NCI-H2081 (cell line): ENCODE measurements at regions not wholly inside any gene's neighbourhood (a gene's known extent, or its start where the extent isn't known, plus 50 kb on each side); places are given as distances from the start of the nearest gene placed in this dataset.
"Not testable (repeated sequence)": the region's sequence is repeated elsewhere in the genome, so short reads cannot be mapped to it uniquely, and the experiment has no call there.

Source experiments
- DNase-seq, 2 experiments: peaks; one replicate each; lab custom pipeline; 2025; lab: John Stamatoyannopoulos, UW

GRCh38 chr6:6867404-6867799 lies 240.4 kb upstream of the RREB1 start:
- no peak for DNase-seq

- DNase-seq = no peak
These were observed 238.7 kb upstream of the RREB1 start for GRCh38 chr6:6869094-6869493.

DNA sequence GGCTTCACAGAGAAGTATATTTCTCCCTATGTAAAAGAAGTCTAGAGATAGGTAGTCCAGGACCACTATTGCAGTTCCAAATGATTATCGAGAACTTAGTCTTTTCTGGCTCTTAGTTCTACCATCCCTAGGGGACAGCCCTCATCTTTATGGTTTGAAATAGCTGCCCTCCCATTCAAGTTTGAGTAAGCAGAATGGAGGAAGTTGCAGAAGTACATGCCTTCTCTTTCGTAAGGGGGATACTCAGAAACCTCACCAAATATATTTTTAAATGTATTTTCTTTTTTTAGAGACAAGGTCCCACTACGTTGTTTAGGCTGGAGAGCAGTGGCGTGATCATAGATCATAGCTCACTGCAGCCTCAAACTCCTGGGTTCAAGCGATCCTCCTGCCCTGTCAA lies 236.8 kb upstream of the RREB1 start:
- DNase-seq = no peak

DNA sequence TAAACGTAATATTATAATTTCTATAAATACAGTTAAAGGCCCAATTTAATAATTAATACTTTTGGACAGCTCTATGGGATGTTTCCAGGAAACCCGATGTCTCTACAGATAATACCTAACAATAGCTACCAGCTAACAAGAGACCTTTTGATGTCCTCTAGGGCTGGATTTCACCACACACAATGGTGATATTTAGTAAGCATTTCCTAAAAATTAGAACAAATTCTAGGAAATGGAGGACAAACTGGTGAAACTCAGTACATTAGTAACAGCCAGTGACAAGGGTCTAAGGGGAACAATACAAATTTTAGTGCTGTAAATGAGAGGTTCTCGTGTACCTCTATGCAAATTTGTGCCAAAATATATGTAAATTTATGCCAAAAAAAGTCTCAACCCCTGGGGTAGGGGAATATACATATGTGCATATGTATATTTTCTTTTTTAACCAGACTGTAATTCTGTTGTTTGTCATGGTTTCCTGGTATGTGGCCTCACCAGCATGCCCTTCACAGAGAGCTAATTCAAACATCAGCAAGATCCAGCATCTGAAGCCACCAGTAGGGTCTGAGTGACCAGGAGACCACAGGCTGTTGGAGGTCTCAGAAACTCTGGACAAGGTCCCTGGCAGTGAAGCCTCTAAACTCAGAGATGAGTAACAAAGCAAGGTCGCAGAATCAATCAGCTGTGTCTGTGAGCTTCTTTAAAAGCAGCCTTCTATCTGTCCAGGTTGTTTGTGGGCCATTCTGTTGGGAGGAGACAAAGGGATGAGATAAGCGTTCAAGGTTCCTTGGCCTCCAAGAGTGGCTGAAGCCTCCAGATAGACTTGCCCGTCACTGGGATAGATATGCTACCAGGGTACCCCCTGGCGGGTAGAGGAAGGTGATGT lies 235.1 kb upstream of the RREB1 start:
- DNase-seq = no peak

DNA sequence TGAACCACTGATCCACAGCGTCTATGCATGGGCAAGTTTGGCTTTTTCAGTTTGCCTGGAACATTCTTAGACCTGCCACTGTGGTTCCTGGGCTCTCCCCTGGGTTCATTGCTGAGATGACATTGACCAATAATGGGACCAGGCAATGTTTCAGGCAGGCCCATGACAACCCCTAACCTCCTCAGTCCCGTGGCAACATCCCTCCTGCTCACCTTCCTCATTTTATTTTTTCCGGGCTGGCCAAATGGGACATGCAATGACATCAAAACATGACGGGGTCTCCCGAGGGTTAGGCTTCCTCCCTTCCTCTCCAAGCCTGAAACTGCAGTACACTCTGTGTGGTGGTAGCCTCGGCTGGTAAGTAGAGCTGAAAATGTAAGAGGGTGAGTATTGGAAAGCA lies 234.0 kb upstream of the RREB1 start:
- DNase-seq = no peak

GRCh38 chr6:6875818-6876470 lies 231.8 kb upstream of the RREB1 start:
- DNase-seq = no peak

- not testable (repeated sequence) for DNase-seq
These were observed 230.0 kb upstream of the RREB1 start for GRCh38 chr6:6877792-6878191.

GRCh38 chr6:6878887-6879585 lies 228.7 kb upstream of the RREB1 start:
- DNase-seq = no peak

DNA sequence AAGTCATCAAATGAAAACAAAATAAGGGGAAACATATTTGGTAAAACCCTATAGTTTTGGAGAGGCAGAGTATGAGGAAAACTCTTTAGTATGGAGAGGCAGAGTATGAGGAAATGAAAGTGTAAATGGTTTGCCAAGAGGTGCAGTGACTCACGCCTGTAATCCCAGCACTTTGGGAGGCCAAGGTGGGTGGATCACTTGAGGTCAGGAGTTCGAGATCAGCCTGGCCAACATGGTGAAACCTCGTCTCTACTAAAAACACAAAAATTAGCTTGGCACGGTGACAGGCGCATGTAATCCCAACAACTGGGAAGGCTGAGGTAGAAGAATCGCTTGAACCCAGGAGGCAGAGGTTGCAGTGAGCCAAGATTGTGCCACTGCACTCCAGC lies 228.2 kb upstream of the RREB1 start:
- not testable (repeated sequence) for DNase-seq

GRCh38 chr6:6880745-6881437 lies 226.9 kb upstream of the RREB1 start:
- DNase-seq = no peak

GRCh38 chr6:6881438-6882225 lies 226.1 kb upstream of the RREB1 start:
- no peak for DNase-seq

- DNase-seq = no peak
These were observed 225.2 kb upstream of the RREB1 start for GRCh38 chr6:6882592-6882991.

GRCh38 chr6:6883011-6883410 lies 224.8 kb upstream of the RREB1 start:
- no peak for DNase-seq

- DNase-seq = no peak
These were observed 223.6 kb upstream of the RREB1 start for GRCh38 chr6:6884193-6884627.

DNA sequence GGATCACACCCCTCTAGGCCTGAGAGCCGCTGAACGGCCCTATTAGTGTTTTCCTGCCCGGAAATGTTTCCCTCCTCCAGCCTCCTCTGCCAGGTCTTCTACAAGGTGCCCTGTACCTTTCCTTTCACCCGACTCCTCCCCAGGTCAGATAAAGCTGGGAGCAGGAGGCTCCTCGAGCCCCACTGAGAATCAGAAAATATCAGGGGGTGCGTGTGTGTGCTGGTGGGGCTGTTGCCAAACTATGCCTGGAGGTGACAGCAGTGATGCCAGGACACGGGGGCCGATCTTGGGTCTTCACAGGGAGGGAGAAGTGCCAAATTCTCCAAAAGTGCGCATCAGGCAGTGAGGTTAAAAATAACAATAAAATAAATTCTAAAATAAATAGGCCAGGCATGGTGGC lies 222.8 kb upstream of the RREB1 start:
- no peak for DNase-seq

GRCh38 chr6:6885521-6886170 lies 222.1 kb upstream of the RREB1 start:
- no peak for DNase-seq

- DNase-seq = no peak
These were observed 221.4 kb upstream of the RREB1 start for GRCh38 chr6:6886171-6886885.

- no peak for DNase-seq
These were observed 220.9 kb upstream of the RREB1 start for GRCh38 chr6:6886886-6887285.

GRCh38 chr6:6889601-6890000 lies 218.2 kb upstream of the RREB1 start:
- DNase-seq = no peak

DNA sequence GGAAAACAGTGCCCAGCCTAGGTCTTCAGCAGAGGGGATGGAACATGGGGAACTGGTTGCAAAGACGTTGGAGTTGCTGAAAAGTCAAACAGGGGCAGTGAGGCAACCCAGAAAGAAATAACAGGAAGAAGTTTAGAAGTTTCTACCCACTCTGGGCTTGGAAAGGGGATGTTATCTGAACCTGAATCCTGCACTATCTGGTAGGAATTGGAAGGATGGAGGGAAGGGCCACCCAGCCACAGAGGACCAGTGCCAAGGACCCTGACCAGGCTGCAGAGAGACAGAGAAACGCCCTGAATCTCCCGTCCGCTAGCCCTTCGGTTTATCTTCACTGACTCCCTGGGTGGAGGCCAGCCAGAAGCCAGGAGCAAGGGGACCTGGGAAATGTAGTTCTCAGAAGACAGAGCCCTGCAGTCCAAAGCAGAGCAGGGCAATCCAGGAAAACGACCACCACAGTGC lies 217.3 kb upstream of the RREB1 start:
- no peak for DNase-seq
